ENCODE measurements at regions not wholly inside any gene's neighbourhood (a gene's known extent, or its start where the extent isn't known, plus 50 kb on each side); places are given as distances from the start of the nearest gene placed in this dataset.

DNA sequence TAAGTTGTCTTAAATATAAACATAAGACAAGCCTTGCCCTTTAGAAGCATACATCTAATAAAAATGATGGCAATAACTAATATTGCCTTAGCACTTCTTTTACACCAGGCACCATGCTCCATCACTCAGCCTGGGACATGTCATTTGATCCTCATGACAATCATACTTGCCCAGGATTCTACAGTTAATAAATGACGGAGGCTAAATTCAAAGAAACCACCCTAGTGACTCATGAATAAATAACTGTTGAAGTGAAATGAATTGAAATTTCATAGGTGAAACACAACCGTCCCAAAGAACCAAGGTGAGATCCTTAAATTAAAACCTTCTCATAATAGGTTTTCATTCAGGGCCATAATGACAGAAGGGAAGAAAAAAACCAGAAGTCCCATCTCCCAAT is 89.5 kb downstream of the GRIN2B start:
- TF ChIP-seq, protein P1, sequence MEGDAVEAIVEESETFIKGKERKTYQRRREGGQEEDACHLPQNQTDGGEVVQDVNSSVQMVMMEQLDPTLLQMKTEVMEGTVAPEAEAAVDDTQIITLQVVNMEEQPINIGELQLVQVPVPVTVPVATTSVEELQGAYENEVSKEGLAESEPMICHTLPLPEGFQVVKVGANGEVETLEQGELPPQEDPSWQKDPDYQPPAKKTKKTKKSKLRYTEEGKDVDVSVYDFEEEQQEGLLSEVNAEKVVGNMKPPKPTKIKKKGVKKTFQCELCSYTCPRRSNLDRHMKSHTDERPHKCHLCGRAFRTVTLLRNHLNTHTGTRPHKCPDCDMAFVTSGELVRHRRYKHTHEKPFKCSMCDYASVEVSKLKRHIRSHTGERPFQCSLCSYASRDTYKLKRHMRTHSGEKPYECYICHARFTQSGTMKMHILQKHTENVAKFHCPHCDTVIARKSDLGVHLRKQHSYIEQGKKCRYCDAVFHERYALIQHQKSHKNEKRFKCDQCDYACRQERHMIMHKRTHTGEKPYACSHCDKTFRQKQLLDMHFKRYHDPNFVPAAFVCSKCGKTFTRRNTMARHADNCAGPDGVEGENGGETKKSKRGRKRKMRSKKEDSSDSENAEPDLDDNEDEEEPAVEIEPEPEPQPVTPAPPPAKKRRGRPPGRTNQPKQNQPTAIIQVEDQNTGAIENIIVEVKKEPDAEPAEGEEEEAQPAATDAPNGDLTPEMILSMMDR (IDR thresholded peaks at IDR 0.05; ENCODE audit: low read depth, low read length, missing input control), result no peak
- TF ChIP-seq FOXA2 (IDR thresholded peaks at IDR 0.05) (no peak), HNF4G (IDR thresholded peaks at IDR 0.05) (no peak), YY1 (IDR thresholded peaks at IDR 0.05) (no peak), TAF1 (conservative IDR thresholded peaks at IDR 0.05) (no peak), JUND (IDR thresholded peaks at IDR 0.05) (no peak), RAD21 (IDR thresholded peaks at IDR 0.05) (no peak), EGR1 (IDR thresholded peaks at IDR 0.05; ENCODE audit: low read depth in 2 of 2) (no peak), HNF4A (conservative IDR thresholded peaks at IDR 0.05) (no peak), GABPA (IDR thresholded peaks at IDR 0.05 in 1 of 2, conservative IDR thresholded peaks at IDR 0.05 in 1 of 2) (no peak), RXRA (IDR thresholded peaks at IDR 0.05) (no peak), SP1 (IDR thresholded peaks at IDR 0.05) (no peak)
- TF ChIP-seq, protein P2, sequence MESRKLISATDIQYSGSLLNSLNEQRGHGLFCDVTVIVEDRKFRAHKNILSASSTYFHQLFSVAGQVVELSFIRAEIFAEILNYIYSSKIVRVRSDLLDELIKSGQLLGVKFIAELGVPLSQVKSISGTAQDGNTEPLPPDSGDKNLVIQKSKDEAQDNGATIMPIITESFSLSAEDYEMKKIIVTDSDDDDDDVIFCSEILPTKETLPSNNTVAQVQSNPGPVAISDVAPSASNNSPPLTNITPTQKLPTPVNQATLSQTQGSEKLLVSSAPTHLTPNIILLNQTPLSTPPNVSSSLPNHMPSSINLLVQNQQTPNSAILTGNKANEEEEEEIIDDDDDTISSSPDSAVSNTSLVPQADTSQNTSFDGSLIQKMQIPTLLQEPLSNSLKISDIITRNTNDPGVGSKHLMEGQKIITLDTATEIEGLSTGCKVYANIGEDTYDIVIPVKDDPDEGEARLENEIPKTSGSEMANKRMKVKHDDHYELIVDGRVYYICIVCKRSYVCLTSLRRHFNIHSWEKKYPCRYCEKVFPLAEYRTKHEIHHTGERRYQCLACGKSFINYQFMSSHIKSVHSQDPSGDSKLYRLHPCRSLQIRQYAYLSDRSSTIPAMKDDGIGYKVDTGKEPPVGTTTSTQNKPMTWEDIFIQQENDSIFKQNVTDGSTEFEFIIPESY (IDR thresholded peaks at IDR 0.05), result no peak
- Histone ChIP-seq H3K27ac (ENCODE audit: low read depth in 1 of 2, low read length in 2 of 2) (no peak overlapping the region), H3K9ac (ENCODE audit: low read depth in 1 of 2, low read length in 2 of 2) (no peak overlapping the region), H3K4me1 (ENCODE audit: control insufficient read depth in 4 of 4, insufficient read depth in 4 of 4, low read length in 3 of 4) (no peaks in the 10 kb centered on the region), H3K9me3 (ENCODE audit: control insufficient read depth in 4 of 4, low read length in 3 of 4) (no peaks in the 10 kb centered on the region), H3K4me3 (ENCODE audit: low read depth in 1 of 3, low read length in 3 of 3) (no peak overlapping the region), H3K36me3 (ENCODE audit: control insufficient read depth in 4 of 4, insufficient read depth in 3 of 4, low read depth in 1 of 4, low read length in 3 of 4) (no peaks in the 10 kb centered on the region), H3K27me3 (ENCODE audit: control insufficient read depth in 4 of 4, insufficient read depth in 4 of 4, low read length in 3 of 4) (peaks cover 0 to 4% (median 0%) of the 10 kb centered on the region in 4 donors)
- no peak for DNase-seq (ENCODE audit: low spot score)
- 91% methylated on average over 2 of the region's 2 CpGs for WGBS

DNA sequence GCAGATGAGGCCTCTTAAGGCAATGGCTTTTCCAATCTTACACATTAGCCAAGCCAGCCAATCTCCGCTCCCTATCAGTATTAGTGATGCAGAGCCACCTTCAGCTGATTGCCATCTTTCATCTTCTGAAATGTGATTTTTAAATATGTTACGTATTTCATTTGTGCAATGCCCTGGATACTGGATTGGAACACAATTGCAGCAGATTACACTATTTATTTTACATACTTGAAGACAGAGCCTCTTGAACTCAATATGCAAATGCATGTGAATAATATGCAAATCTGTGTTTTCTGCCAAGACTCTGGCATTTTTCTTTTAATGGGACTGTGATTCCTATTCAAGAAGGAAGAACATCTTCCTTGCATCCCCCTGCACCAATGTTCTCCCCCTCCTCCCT is 90.5 kb downstream of the GRIN2B start:
- WGBS, result 94% methylated on average over 2 of the region's 2 CpGs

More for the DNA sequence above, 90.5 kb downstream of the GRIN2B start:
- Histone ChIP-seq H3K27me3 (ENCODE audit: control insufficient read depth in 4 of 4, insufficient read depth in 4 of 4, low read length in 3 of 4) (peaks cover 0 to 4% (median 0%) of the 10 kb centered on the region in 4 donors), H3K9me3 (ENCODE audit: control insufficient read depth in 4 of 4, low read length in 3 of 4) (no peaks in the 10 kb centered on the region), H3K27ac (ENCODE audit: low read depth in 1 of 2, low read length in 2 of 2) (no peak overlapping the region), H3K36me3 (ENCODE audit: control insufficient read depth in 4 of 4, insufficient read depth in 3 of 4, low read depth in 1 of 4, low read length in 3 of 4) (no peaks in the 10 kb centered on the region), H3K9ac (ENCODE audit: low read depth in 1 of 2, low read length in 2 of 2) (no peak overlapping the region), H3K4me3 (ENCODE audit: low read depth in 1 of 3, low read length in 3 of 3) (no peak overlapping the region), H3K4me1 (ENCODE audit: control insufficient read depth in 4 of 4, insufficient read depth in 4 of 4, low read length in 3 of 4) (no peaks in the 10 kb centered on the region)
- DNase-seq (ENCODE audit: low spot score), result no peak
- TF ChIP-seq, protein P3, sequence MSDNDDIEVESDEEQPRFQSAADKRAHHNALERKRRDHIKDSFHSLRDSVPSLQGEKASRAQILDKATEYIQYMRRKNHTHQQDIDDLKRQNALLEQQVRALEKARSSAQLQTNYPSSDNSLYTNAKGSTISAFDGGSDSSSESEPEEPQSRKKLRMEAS (IDR thresholded peaks at IDR 0.05), result no peak
- no peak for TF ChIP-seq HNF4G (IDR thresholded peaks at IDR 0.05)
- no peak for TF ChIP-seq FOXA1 (IDR thresholded peaks at IDR 0.05)
- TF ChIP-seq YY1 (IDR thresholded peaks at IDR 0.05), result no peak
- TF ChIP-seq, protein P1 (IDR thresholded peaks at IDR 0.05; ENCODE audit: low read depth, low read length, missing input control), result no peak
- no peak for TF ChIP-seq TAF1 (conservative IDR thresholded peaks at IDR 0.05)

Data from liver (tissue), 8 donors.